ENCODE measurements at regions not wholly inside any gene's neighbourhood (a gene's known extent, or its start where the extent isn't known, plus 50 kb on each side); places are given as distances from the start of the nearest gene placed in this dataset.

DNA sequence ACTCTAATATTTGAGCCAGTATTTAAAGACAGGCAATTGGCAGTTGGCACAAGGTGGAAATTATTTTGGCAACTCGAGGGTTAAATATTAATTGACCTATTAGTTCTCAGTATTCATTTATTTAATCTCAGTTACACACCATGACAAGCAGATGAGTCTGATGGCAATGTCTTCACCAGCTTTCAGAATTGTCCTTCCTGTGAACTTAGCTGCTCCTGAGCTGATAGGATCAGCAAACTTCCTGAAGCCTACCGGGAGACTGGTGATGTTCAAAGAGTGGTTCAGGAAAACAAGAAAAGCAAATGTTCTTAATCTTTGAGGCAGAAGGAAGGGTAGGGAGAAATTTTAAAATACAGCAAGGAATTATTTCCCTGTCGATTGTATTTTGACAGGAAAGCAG, 522.2 kb downstream of the SOX2 start:
- Histone ChIP-seq H3K27ac (no peak overlapping the region), H3K27me3 (no peaks in the 10 kb centered on the region), H3K4me1 (no peaks in the 10 kb centered on the region), H3K4me3 (no peak overlapping the region), H3K9me3 (no peaks in the 10 kb centered on the region), H3K36me3 (ENCODE audit: low read depth, missing control alignments) (no peaks in the 10 kb centered on the region)
- intact Hi-C loops (cut with DNase I; ENCODE audit: low total_unique reads) = no loop called here
- no peak for DNase-seq
- WGBS, 2 donors = 70 to 82% methylated on average over 3 of the region's 3 CpGs
- no peak for TF ChIP-seq POLR2A (IDR thresholded peaks at IDR 0.05)
- TF ChIP-seq CTCF (IDR thresholded peaks at IDR 0.05) = no peak

DNA sequence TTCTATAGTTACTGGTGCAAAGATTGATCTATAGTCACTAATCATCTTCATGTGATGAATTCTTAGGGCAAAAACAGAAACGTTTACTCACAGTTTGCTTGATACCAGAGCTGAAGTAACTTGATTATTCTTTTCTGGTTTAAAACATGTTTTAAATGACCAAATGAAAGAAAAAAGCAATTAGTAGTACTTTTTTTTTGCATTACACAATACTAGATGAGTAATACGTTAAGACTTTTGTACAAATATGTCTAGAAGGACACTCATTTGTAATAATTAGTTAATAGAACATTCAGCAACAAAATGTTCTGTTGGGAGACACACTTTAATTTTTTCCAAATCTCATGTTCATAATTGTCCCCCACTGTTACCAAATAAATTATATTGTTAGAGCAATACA, 523.2 kb downstream of the SOX2 start:
- TF ChIP-seq POLR2A (IDR thresholded peaks at IDR 0.05) (no peak), CTCF (IDR thresholded peaks at IDR 0.05) (no peak)
- WGBS, 2 donors = 46 to 67% methylated on average over 2 of the region's 2 CpGs
- intact Hi-C loops (cut with DNase I; ENCODE audit: low total_unique reads) = no loop called here

DNA sequence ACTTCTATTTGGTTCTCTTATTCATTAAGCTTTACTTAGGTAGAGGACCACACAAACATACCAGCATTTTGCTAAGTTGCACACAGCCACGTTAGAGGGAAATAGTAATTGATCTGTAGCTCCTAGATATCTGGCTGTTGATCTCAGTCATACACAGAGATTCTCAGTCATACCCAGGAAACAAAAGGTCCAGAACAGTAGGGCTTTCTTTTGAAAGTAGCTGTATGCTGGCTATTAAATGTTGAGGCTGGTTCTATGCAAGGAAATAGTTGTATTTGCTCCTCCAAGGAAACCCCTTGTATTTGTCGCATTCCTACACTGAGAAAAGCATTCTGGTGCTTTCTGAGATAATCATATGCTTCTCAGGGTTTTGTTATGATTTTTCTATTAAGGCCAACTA, 523.8 kb downstream of the SOX2 start:
- DNase-seq = no peak
- Histone ChIP-seq H3K27me3 (no peaks in the 10 kb centered on the region), H3K9me3 (no peaks in the 10 kb centered on the region), H3K27ac (no peak overlapping the region), H3K36me3 (ENCODE audit: low read depth, missing control alignments) (no peaks in the 10 kb centered on the region), H3K4me3 (no peak overlapping the region), H3K4me1 (no peaks in the 10 kb centered on the region)
- intact Hi-C loops (cut with DNase I; ENCODE audit: low total_unique reads) = no loop called here
- TF ChIP-seq POLR2A (IDR thresholded peaks at IDR 0.05) = no peak
- no peak for TF ChIP-seq CTCF (IDR thresholded peaks at IDR 0.05)
- WGBS, 2 donors = 76 to 77% methylated on average over 2 of the region's 2 CpGs

More for the DNA sequence above, 523.2 kb downstream of the SOX2 start:
- Histone ChIP-seq H3K27ac (no peak overlapping the region), H3K36me3 (ENCODE audit: low read depth, missing control alignments) (no peaks in the 10 kb centered on the region), H3K4me1 (no peaks in the 10 kb centered on the region), H3K4me3 (no peak overlapping the region), H3K27me3 (no peaks in the 10 kb centered on the region), H3K9me3 (no peaks in the 10 kb centered on the region)
- DNase-seq = no peak

GRCh38 chr3:182238126-182238525, 526.4 kb downstream of the SOX2 start:
- no peak overlapping the region for H3K27ac ChIP-seq
- 71 to 75% methylated on average over 8 of the region's 8 CpGs for WGBS, 2 donors

More at GRCh38 chr3:182238126-182238525, 526.4 kb downstream of the SOX2 start:
- intact Hi-C loops (cut with DNase I; ENCODE audit: low total_unique reads) = no loop called here
- H3K4me3 ChIP-seq = no peak overlapping the region
- DNase-seq = no peak
- TF ChIP-seq POLR2A (IDR thresholded peaks at IDR 0.05) (no peak), CTCF (IDR thresholded peaks at IDR 0.05) (no peak)
- no peaks in the 10 kb centered on the region for H3K36me3 ChIP-seq (ENCODE audit: low read depth, missing control alignments)
- no peaks in the 10 kb centered on the region for H3K9me3 ChIP-seq
- H3K4me1 ChIP-seq = peaks cover 10% of the 10 kb centered on the region
- H3K27me3 ChIP-seq = no peaks in the 10 kb centered on the region

Measured in testis (tissue), 2 donors.